KBM-7 (cell line): ENCODE measurements at regions not wholly inside any gene's neighbourhood (a gene's known extent, or its start where the extent isn't known, plus 50 kb on each side); places are given as distances from the start of the nearest gene placed in this dataset.
"Not testable (repeated sequence)": the region's sequence is repeated elsewhere in the genome, so short reads cannot be mapped to it uniquely, and the experiment has no call there.

ENCODE experiments used
- DNase-seq: peaks from one replicate; pipeline ENCODE4 v3.0.0-alpha.2; 2015
- in situ Hi-C: fragments of 300-500 bp; cut with MboI; formaldehyde crosslinking; loops from 2 replicates; pipeline ENCODE4 v1.14.3; 2020; ENCODE audit warnings: low sequenced_read_pairs, low pct_unique_long_range_greater_than_20kb, mixed read lengths

DNA sequence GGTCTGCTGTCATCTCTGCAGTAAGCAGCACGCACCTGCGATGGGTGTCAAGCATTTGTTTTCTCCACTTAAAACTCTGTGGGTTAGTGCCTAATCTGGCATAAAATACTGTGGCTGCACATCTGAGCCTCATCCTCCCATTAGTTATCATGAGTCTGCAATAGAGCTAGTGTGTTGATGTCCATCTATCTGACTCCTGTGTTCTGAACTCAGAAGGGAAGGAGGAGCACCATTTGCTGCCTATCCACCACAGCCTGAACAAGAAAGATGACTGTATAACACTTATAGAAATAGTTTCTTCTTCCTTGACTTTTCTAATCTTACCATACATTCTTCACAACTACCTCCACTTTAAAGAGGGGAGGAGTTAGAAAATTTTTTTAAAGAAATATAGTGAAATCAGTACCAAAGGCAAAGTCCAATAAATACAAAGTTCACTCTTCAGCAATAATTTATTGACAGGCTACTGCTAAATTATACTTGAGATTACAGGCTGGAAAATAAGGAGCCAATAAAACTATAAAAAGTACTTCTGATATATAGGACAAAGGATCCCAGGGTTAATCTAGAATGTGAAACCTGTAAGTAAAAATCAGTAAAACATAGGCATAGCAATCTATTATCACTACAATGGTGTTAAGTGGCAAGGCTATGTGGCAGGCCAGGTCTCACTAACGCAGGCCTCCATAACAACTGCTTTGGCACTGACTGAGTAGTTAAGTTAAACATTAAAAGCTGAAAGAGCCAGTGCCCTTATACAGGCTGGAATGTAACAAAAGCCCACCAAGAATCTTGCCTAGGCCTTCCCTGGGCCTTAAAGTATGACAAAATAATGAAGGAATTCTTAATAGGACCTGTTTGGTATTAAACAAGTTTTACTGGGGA, 70.2 kb downstream of the LGALS9C start:
- DNase-seq, in situ Hi-C loops: not testable (repeated sequence)

DNA sequence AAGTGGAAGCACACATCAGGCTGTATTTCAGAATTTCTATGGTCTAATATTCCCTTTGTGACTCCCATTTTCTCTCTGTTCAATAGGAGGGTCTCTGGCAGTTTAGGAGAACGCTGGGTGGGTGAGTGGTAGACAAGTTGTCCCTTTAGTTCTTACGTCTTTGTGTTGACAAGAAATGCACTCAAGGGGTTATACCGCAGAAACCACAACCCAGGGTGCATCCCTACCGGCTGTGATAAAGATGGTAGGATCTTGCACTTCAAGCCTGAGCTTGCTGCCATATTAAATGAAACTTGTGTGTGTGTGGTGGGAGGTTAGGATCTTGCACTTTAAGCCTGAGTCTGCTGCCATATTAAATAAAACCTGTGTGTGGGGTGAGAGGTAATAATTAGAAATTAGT, 80.5 kb downstream of the LGALS9C start:
- DNase-seq, in situ Hi-C loops: not testable (repeated sequence)

DNA sequence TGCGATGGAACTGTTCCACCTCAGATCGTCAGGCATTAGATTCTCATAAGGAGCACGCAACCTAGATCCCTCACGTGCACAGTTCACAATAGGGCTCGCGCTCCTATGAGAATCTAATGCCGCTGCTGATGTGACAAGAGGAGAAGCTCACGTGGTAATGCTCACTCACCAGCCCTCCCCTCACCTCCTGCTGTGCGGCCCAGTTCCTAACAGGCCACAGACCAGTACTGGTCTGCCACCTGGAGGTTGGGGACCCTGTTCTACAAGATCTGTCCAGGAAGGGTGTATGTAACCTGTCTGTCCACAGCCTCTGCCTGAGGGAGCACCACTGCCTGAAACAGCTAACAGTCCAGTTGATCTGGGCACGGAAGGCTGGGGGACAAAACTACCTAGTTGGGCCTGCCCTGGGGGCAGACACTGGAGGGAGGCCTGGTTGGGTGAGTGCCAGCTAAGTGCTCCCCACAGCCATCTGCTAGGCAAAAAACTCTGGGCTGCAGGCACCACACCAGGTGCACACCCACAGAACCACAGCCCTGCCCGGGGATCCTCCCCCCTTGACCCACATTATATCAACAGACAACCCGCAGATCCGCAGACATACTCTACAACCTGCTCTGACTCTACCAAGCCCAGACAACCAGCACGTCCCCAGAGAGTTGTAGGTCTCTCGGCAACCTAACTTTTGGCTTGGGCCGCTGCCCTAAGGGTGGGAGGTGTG, 80.7 kb downstream of the TBC1D28 start:
- DNase-seq, result peak; percentile 28
- in situ Hi-C loops, result not testable (repeated sequence)

DNA sequence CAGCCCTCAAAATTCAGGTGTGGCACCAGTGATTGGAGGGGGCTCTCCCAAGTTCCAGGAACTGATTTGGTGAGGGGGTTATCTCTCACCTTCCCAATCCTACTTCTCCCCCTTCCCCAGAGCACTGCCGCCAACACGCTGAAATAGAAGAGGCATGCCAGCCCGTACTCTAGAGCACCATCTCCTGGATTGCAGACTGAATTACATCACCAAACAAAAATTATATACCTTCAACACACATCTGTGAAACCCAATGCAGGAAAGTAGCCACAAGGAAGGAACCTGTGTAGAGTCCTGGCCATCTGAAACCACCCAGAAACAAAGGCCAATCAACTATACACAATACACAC, 80.1 kb downstream of the TBC1D28 start:
- peak; percentile 65 for DNase-seq
- in situ Hi-C loops, result not testable (repeated sequence)

DNA sequence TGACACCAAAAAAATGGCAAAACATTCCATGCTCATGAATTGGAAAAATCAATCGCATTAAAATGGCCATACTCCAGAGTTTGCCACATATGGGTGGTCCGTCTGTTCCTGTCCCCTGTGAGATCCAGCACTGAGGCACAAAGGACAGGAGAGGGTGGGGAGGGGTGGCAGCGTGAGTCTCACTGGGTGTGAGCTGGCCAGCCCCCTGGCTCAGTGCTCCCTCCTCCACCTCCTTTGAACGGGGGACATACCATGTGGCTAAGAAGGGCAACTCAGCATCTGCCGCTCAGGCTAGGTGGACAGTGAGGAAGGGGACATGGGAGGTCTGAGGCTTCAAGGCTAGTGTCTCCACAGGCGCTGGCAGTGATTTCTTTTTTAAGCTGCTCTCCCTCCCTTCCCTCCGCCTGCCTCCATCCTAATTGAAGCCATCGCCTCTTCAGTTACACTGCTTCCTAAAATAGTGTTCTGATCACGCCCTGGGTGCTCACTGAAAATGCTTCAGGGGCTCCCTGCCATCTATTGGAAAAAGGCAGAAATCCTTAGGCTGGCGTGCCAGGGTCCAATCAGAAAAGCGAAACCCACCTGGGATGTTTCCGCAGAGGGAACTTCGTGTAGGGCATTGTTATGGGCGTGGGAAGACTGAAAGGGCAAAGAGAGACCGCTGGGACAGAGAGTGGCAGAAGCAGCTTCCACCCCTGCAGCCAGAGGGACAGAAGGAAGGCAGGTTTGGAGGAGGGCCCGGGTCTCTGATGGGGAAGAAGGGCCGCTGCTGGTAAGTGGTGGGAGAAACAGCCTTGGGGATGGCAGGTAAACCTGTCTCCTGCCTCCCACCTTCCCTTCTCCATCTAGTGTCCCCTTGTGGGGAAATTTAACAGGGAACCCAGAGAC, 75.8 kb downstream of the TBC1D28 start:
- DNase-seq, in situ Hi-C loops: not testable (repeated sequence)

DNA sequence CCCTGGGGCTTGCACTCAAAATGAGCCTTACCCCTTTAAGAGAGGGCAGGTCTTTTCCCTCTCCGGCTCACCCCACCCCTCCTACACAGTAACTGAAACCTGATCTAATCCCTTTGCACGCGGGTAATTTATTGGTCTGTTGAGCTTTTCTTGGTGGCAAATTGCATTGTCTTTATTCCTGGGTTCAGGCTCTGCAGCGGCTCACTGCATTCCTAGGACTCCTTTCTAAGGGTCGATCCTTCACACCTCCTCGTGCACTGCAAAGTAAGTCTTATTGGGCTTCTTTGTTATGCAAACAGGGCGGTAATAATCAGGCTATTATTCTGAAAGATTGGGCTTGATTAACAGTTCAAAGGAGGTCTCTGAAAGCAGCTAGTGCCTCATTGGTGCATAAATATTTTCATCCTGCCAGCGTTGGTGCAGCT, 74.7 kb downstream of the TBC1D28 start:
- DNase-seq, result peak; percentile 24
- in situ Hi-C loops, result not testable (repeated sequence)

DNA sequence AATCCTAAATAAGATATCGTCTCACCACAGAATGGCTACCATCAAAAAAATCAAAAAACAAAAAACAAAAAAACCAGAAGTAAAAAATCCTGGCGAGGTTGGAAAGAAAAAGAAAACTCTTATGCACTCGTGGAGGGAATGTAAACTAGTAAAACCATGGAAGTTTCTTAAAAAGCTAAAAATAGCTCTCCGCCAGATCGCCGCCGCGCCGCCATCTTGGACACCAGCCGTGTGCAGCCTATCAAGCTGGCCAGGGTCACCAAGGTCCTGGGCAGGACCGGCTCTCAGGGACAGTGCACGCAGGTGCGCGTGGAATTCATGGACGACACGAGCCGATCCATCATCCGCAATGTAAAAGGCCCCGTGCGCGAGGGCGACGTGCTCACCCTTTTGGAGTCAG, 71.7 kb downstream of the TBC1D28 start:
- in situ Hi-C loops, DNase-seq: not testable (repeated sequence)

DNA sequence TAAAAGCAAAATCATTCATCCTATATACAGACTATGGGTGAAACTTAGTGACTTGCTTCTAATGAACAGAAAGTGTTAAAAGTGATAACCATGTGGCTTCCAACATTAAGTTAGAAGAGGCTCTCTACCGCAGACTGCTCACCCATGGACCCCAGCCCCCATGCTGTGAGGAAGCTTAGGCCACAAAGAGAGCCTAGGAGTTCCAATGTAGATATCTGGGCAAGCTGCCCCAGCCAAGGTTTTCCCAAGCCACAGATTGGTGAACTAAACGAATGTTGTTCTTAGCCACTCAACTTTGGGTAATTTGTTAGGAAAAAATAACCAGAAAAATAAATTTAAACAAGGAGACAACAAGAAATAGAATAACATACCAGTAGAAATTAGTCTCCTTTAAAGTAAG, 70.1 kb downstream of the TBC1D28 start:
- DNase-seq, in situ Hi-C loops: not testable (repeated sequence)
